Panc1 (cell line): ENCODE measurements at regions not wholly inside any gene's neighbourhood (a gene's known extent, or its start where the extent isn't known, plus 50 kb on each side); places are given as distances from the start of the nearest gene placed in this dataset.
"Not testable (repeated sequence)": the region's sequence is repeated elsewhere in the genome, so short reads cannot be mapped to it uniquely, and the experiment has no call there.

Experiments
- ATAC-seq: fragments of 200-7000 bp; cut with Tn5 transposase; 2 replicates; pipeline ENCODE4 v1.9.1; 2020; ENCODE audit warnings: mild to moderate bottlenecking, moderate library complexity
- BruUV-seq: library from RNA; stranded (reverse); fragments of 400-500 nt; replicated peaks from 2 replicates; lab custom pipeline; 2021; lab: Mats Ljungman, UMichigan
- CTCF ChIA-PET: fragments of 300-600 bp; sonication (Branson Sonifier 250); formaldehyde crosslinking; loops from one replicate; lab custom pipeline; 2022; ENCODE audit warnings: antibody characterized with exemption; lab: Charles Lee
- POLR2A ChIA-PET: fragments of 300-600 bp; sonication (Branson Sonifier 250); formaldehyde crosslinking; loops from one replicate; lab custom pipeline; 2022; ENCODE audit warnings: antibody characterized with exemption; lab: Charles Lee
- DNase-seq: peaks from one replicate; pipeline ENCODE4 v3.0.0-alpha.2; 2010; ENCODE audit warnings: low read depth, low spot score
- H3K27ac ChIP-seq: 2 replicates; pipeline ENCODE4 v1.5.1; 2011; ENCODE audit warnings: mild to moderate bottlenecking, low read length, inconsistent platforms
- H3K27me3 ChIP-seq: fragments of 200-500 bp; sonication (Bioruptor generic); 2 replicates; pipeline ENCODE4 v1.6.0; 2014; ENCODE audit warnings: low read length, inconsistent platforms; ENCODE audit not compliant: control insufficient read depth, insufficient read depth
- H3K36me3 ChIP-seq: fragments of 200-500 bp; sonication (Bioruptor generic); 2 replicates; pipeline ENCODE4 v1.5.1; 2014; ENCODE audit warnings: inconsistent platforms, mild to moderate bottlenecking, low read length, moderate library complexity; ENCODE audit not compliant: control insufficient read depth, insufficient read depth
- H3K4me1 ChIP-seq: 2 replicates; pipeline ENCODE4 v1.5.1; 2011; ENCODE audit warnings: inconsistent platforms, mild to moderate bottlenecking, low read length, moderate library complexity; ENCODE audit not compliant: control insufficient read depth, insufficient read depth
- H3K4me3 ChIP-seq, 2 experiments: 2 replicates each; pipeline ENCODE4 v1.5.1; 2011 to 2012; ENCODE audit warnings: low read depth in 2 of 2, low read length in 2 of 2, mild to moderate bottlenecking in 2 of 2, inconsistent platforms in 1 of 2, moderate library complexity in 1 of 2
- H3K9me3 ChIP-seq: fragments of 200-500 bp; sonication (Bioruptor generic); 2 replicates; pipeline ENCODE4 v1.5.1; 2014; ENCODE audit warnings: low read depth, mild to moderate bottlenecking, inconsistent platforms, low read length, moderate library complexity; ENCODE audit not compliant: control insufficient read depth, insufficient read depth
- POLR2AphosphoS5 ChIP-seq: IDR thresholded peaks from 2 replicates; pipeline ENCODE4 v1.6.1; 2012; ENCODE audit warnings: mild to moderate bottlenecking, low read depth, low read length, moderate library complexity
- SIN3A ChIP-seq: IDR thresholded peaks from 2 replicates; pipeline ENCODE4 v1.6.1; 2012; ENCODE audit warnings: low read depth, mild to moderate bottlenecking, low read length, moderate library complexity, borderline replicate concordance; ENCODE audit not compliant: insufficient read depth
- TCF7L2 ChIP-seq: IDR thresholded peaks from 2 replicates; pipeline ENCODE4 v1.6.1; 2011; ENCODE audit warnings: mild to moderate bottlenecking, low read depth, low read length, inconsistent platforms
- in situ Hi-C: cut with HindIII; loops from 2 replicates; pipeline ENCODE4 v1.10.0; 2016; ENCODE audit warnings: low sequenced_read_pairs, low pct_unique_long_range_greater_than_20kb
- intact Hi-C: fragments of 100-400 bp; cut with micrococcal nuclease; formaldehyde crosslinking; loops from one replicate; pipeline ENCODE4 v1.10.0; 2022; ENCODE audit not compliant: unreplicated experiment
- TF ChIP-seq, protein P1 (sequence below), 2 experiments: IDR thresholded peaks; 2 replicates each; pipeline ENCODE4 v1.6.1; 2011 to 2012; ENCODE audit warnings: low read depth in 2 of 2, control low read depth in 1 of 2, low read length in 1 of 2, mild to moderate bottlenecking in 1 of 2, moderate library complexity in 1 of 2; ENCODE audit not compliant: insufficient read depth in 1 of 2
- TF ChIP-seq, protein P2 (sequence below): fragments of 450-650 bp; IDR thresholded peaks from 2 replicates; pipeline ENCODE4 v1.5.1; 2017; ENCODE audit warnings: mild to moderate bottlenecking

DNA sequence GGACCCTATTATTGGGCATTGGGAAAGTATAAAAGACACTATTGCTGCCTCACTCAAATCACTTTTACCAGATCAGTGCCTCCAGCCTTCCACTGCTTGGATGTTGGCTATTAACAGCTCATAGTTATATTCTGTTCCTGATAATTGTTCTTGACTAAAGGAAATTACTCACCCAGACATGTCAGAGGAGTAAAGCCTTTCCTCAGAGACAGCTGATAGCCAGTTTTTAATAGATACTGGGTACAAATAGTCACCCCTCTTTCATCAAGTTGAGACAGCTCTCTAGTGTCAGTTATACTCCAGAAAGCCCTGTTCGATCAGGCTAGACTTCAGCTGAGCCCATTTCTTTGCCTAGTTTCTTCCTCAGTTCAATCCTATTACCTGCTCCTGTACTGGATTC is 876.1 kb upstream of the B3GALT2 start:
- no peaks in the 10 kb centered on the region for H3K4me1 ChIP-seq
- ATAC-seq (no peak), DNase-seq (no peak)
- in situ Hi-C loops (no loop called here), intact Hi-C loops (no loop called here)
- H3K4me3 ChIP-seq = no peak overlapping the region
- H3K27me3 ChIP-seq = no peaks in the 10 kb centered on the region
- CTCF ChIA-PET = no interaction called here
- H3K9me3 ChIP-seq = no peaks in the 10 kb centered on the region
- H3K27ac ChIP-seq = no peak overlapping the region
- TF ChIP-seq TCF7L2 (no peak), POLR2AphosphoS5 (no peak), SIN3A (no peak)
- TF ChIP-seq, protein P1, sequence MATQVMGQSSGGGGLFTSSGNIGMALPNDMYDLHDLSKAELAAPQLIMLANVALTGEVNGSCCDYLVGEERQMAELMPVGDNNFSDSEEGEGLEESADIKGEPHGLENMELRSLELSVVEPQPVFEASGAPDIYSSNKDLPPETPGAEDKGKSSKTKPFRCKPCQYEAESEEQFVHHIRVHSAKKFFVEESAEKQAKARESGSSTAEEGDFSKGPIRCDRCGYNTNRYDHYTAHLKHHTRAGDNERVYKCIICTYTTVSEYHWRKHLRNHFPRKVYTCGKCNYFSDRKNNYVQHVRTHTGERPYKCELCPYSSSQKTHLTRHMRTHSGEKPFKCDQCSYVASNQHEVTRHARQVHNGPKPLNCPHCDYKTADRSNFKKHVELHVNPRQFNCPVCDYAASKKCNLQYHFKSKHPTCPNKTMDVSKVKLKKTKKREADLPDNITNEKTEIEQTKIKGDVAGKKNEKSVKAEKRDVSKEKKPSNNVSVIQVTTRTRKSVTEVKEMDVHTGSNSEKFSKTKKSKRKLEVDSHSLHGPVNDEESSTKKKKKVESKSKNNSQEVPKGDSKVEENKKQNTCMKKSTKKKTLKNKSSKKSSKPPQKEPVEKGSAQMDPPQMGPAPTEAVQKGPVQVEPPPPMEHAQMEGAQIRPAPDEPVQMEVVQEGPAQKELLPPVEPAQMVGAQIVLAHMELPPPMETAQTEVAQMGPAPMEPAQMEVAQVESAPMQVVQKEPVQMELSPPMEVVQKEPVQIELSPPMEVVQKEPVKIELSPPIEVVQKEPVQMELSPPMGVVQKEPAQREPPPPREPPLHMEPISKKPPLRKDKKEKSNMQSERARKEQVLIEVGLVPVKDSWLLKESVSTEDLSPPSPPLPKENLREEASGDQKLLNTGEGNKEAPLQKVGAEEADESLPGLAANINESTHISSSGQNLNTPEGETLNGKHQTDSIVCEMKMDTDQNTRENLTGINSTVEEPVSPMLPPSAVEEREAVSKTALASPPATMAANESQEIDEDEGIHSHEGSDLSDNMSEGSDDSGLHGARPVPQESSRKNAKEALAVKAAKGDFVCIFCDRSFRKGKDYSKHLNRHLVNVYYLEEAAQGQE (IDR thresholded peaks at IDR 0.05; ENCODE audit: insufficient read depth in 1 of 2, low read depth in 2 of 2, low read length in 1 of 2) = no peak
- TF ChIP-seq, protein P2, sequence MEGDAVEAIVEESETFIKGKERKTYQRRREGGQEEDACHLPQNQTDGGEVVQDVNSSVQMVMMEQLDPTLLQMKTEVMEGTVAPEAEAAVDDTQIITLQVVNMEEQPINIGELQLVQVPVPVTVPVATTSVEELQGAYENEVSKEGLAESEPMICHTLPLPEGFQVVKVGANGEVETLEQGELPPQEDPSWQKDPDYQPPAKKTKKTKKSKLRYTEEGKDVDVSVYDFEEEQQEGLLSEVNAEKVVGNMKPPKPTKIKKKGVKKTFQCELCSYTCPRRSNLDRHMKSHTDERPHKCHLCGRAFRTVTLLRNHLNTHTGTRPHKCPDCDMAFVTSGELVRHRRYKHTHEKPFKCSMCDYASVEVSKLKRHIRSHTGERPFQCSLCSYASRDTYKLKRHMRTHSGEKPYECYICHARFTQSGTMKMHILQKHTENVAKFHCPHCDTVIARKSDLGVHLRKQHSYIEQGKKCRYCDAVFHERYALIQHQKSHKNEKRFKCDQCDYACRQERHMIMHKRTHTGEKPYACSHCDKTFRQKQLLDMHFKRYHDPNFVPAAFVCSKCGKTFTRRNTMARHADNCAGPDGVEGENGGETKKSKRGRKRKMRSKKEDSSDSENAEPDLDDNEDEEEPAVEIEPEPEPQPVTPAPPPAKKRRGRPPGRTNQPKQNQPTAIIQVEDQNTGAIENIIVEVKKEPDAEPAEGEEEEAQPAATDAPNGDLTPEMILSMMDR = no peak
- POLR2A ChIA-PET = no interaction called here
- no TSS peak for BruUV-seq
- H3K36me3 ChIP-seq = no peaks in the 10 kb centered on the region

DNA sequence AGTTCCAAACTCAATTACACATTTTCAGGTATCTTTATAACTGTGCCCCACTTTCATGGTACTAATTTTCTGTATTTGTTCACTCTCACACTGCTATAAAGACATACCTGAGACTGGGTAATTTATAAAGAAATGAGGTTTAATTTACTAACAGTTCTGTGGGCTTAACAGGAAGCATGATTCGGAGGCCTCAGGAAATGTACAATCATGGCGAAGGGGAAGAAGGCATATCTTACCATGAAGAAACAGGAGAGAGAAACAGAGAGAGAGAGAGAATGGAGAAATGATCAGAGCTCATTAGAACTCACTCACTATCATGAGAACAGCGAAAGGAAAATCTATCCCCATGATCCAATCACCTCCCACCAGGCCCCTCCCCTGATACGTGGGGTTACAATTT is 874.1 kb upstream of the B3GALT2 start:
- H3K4me3 ChIP-seq = no peak overlapping the region
- no peak for TF ChIP-seq SIN3A
- TF ChIP-seq, protein P2 = no peak
- TF ChIP-seq POLR2AphosphoS5 = no peak
- TF ChIP-seq, protein P1 (IDR thresholded peaks at IDR 0.05; ENCODE audit: insufficient read depth in 1 of 2, low read depth in 2 of 2, low read length in 1 of 2) = no peak
- no peak for TF ChIP-seq TCF7L2
- no TSS peak for BruUV-seq
- no peaks in the 10 kb centered on the region for H3K36me3 ChIP-seq
- ChIA-PET CTCF (no interaction called here), POLR2A (no interaction called here)
- H3K4me1 ChIP-seq = no peaks in the 10 kb centered on the region
- H3K27ac ChIP-seq = no peak overlapping the region
- no peaks in the 10 kb centered on the region for H3K9me3 ChIP-seq
- no peak for ATAC-seq
- intact Hi-C loops (no loop called here), in situ Hi-C loops (no loop called here)
- DNase-seq = no peak
- H3K27me3 ChIP-seq = no peaks in the 10 kb centered on the region

DNA sequence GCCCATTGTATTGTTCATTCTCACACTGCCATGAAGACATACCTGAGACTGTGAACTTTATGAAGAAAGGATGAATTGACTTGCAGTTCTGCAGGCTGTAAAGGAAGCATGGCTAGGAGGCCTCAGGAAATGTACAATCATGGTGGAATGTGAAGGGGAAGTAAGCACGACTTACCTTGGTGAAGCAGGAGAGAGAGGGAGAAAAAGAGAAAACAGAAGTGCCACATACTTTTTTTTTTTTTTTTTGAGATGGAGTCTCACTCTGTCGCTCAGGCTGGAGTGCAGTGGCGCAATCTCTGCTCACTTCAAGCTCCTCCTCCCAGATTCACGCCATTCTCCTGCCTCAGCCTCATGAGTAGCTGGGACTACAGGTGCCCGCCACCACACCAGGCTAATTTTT is 871.9 kb upstream of the B3GALT2 start:
- in situ Hi-C loops, H3K36me3 ChIP-seq, DNase-seq, H3K27me3 ChIP-seq, H3K4me1 ChIP-seq, intact Hi-C loops, H3K27ac ChIP-seq, CTCF ChIA-PET, BruUV-seq, ATAC-seq, H3K9me3 ChIP-seq, POLR2A ChIA-PET, H3K4me3 ChIP-seq: not testable (repeated sequence)
